GM19452 (cell line): ENCODE measurements at regions not wholly inside any gene's neighbourhood (a gene's known extent, or its start where the extent isn't known, plus 50 kb on each side); places are given as distances from the start of the nearest gene placed in this dataset.
"Not testable (repeated sequence)": the region's sequence is repeated elsewhere in the genome, so short reads cannot be mapped to it uniquely, and the experiment has no call there.

Source experiments
- ATAC-seq: cut with Tn5 transposase; IDR thresholded peaks from one replicate; pipeline ENCODE4 v1.9.1; 2021; ENCODE audit not compliant: unreplicated experiment

GRCh38 chr10:105592468-105592867 is 951.4 kb downstream of the SORCS3 start:
- no peak for ATAC-seq

- no peak for ATAC-seq
These were observed 945.5 kb downstream of the SORCS3 start for GRCh38 chr10:105586451-105587098.

- no peak for ATAC-seq
These were observed 944.7 kb downstream of the SORCS3 start for GRCh38 chr10:105585753-105586152.

- ATAC-seq, result no peak
These were observed 944.1 kb downstream of the SORCS3 start for GRCh38 chr10:105585171-105585570.

GRCh38 chr10:105579112-105579511 is 938.0 kb downstream of the SORCS3 start:
- ATAC-seq, result no peak

- ATAC-seq, result no peak
These were observed 936.9 kb downstream of the SORCS3 start for GRCh38 chr10:105577865-105578607.

GRCh38 chr10:105559333-105560097 is 918.4 kb downstream of the SORCS3 start:
- no peak for ATAC-seq

- ATAC-seq, result not testable (repeated sequence)
These were observed 909.4 kb downstream of the SORCS3 start for GRCh38 chr10:105550453-105550852.

GRCh38 chr10:105549731-105550130 is 908.6 kb downstream of the SORCS3 start:
- no peak for ATAC-seq

GRCh38 chr10:105545101-105545500 is 904.0 kb downstream of the SORCS3 start:
- ATAC-seq, result no peak

- no peak for ATAC-seq
These were observed 899.3 kb downstream of the SORCS3 start for GRCh38 chr10:105540381-105540780.

GRCh38 chr10:105538874-105539273 is 897.8 kb downstream of the SORCS3 start:
- ATAC-seq, result no peak

- no peak for ATAC-seq
These were observed 894.4 kb downstream of the SORCS3 start for GRCh38 chr10:105535478-105535877.

GRCh38 chr10:105534086-105534485 is 893.0 kb downstream of the SORCS3 start:
- ATAC-seq, result no peak

GRCh38 chr10:105516511-105516910 is 875.4 kb downstream of the SORCS3 start:
- ATAC-seq, result no peak

GRCh38 chr10:105514106-105514505 is 873.0 kb downstream of the SORCS3 start:
- ATAC-seq, result no peak

- ATAC-seq, result no peak
These were observed 868.4 kb downstream of the SORCS3 start for GRCh38 chr10:105509517-105509916.

- ATAC-seq, result no peak
These were observed 865.2 kb downstream of the SORCS3 start for GRCh38 chr10:105506262-105506661.

- no peak for ATAC-seq
These were observed 862.6 kb downstream of the SORCS3 start for GRCh38 chr10:105503714-105504113.

GRCh38 chr10:105502058-105502457 is 861.0 kb downstream of the SORCS3 start:
- ATAC-seq, result no peak

- no peak for ATAC-seq
These were observed 853.9 kb downstream of the SORCS3 start for GRCh38 chr10:105494944-105495343.

GRCh38 chr10:105494303-105494702 is 853.2 kb downstream of the SORCS3 start:
- ATAC-seq, result no peak
